ENCODE measurements at regions not wholly inside any gene's neighbourhood (a gene's known extent, or its start where the extent isn't known, plus 50 kb on each side); places are given as distances from the start of the nearest gene placed in this dataset.

DNA sequence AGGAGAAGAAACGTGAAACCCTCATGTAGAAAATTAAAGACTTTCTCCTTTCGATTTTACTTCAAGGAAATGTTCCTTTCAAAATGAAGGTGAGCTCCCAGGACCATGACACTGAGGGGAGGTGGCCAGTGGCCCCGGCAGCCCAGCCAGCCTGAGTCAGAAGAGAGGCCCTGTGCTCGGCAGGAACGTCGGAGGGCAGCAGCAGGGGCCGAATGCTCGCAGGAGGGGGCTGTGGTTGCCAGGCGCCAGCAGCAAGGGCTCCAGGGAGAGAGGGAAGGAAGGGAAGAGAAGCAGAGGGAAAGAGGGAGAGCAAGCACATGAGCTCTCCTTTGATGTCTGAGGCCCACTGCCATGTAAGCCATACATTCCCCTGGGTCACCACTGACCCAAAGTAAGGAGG is 73.3 kb upstream of the ACKR3 start:
- TF ChIP-seq, protein P1, sequence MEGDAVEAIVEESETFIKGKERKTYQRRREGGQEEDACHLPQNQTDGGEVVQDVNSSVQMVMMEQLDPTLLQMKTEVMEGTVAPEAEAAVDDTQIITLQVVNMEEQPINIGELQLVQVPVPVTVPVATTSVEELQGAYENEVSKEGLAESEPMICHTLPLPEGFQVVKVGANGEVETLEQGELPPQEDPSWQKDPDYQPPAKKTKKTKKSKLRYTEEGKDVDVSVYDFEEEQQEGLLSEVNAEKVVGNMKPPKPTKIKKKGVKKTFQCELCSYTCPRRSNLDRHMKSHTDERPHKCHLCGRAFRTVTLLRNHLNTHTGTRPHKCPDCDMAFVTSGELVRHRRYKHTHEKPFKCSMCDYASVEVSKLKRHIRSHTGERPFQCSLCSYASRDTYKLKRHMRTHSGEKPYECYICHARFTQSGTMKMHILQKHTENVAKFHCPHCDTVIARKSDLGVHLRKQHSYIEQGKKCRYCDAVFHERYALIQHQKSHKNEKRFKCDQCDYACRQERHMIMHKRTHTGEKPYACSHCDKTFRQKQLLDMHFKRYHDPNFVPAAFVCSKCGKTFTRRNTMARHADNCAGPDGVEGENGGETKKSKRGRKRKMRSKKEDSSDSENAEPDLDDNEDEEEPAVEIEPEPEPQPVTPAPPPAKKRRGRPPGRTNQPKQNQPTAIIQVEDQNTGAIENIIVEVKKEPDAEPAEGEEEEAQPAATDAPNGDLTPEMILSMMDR (conservative IDR thresholded peaks at IDR 0.05; ENCODE audit: low read length) = no peak
- no peak for TF ChIP-seq EZH2phosphoT487 (IDR thresholded peaks at IDR 0.05; ENCODE audit: borderline replicate concordance, low read depth, low read length)

Measured in OCI-LY7 (cell line).